ENCODE measurements at regions not wholly inside any gene's neighbourhood (a gene's known extent, or its start where the extent isn't known, plus 50 kb on each side); places are given as distances from the start of the nearest gene placed in this dataset.

DNA sequence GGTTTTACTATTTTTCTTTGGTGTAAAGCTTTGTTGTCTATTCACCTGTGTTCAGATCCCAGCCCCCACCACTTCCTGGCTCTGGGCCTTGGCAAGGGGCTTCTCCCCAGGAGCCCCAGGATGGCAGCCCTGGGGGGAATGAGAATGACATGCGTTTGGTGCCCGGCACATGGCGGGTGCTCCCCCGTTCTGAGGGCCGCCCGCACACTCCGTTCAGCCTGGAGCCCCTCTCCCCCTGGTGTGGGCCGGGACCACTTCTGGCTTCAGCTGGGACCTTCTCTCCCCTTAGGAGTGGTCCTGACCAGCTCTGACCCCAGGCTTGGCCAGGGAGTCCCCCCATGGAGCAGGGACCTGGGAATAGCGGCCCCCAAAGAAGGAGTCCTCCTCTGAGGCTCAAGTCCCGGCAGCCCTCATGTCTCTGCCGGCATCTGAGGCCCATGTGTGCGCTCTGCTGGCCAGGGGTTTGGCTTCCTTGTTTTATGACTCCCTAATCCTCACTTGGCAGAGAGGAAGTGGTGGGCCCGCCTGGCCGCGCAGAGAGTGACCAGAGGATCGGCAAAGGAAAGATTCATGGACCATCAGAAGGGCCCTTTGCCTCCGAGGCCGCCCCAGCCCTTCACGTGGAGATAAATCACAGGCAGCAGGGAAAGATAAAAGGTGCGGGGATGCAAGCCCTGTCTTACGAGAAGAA lies 57.0 kb upstream of the LMX1B start:
- Histone ChIP-seq H3K4me1 (no peaks in the 10 kb centered on the region), H3K36me3 (no peaks in the 10 kb centered on the region), H3K4me3 (no peak overlapping the region), H3K27me3 (no peaks in the 10 kb centered on the region), H3K9me3 (no peaks in the 10 kb centered on the region), H3K27ac (no peak overlapping the region)
- intact Hi-C loops (cut with DNase I), result no loop called here
- TF ChIP-seq, protein P1, sequence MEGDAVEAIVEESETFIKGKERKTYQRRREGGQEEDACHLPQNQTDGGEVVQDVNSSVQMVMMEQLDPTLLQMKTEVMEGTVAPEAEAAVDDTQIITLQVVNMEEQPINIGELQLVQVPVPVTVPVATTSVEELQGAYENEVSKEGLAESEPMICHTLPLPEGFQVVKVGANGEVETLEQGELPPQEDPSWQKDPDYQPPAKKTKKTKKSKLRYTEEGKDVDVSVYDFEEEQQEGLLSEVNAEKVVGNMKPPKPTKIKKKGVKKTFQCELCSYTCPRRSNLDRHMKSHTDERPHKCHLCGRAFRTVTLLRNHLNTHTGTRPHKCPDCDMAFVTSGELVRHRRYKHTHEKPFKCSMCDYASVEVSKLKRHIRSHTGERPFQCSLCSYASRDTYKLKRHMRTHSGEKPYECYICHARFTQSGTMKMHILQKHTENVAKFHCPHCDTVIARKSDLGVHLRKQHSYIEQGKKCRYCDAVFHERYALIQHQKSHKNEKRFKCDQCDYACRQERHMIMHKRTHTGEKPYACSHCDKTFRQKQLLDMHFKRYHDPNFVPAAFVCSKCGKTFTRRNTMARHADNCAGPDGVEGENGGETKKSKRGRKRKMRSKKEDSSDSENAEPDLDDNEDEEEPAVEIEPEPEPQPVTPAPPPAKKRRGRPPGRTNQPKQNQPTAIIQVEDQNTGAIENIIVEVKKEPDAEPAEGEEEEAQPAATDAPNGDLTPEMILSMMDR (IDR thresholded peaks at IDR 0.05), result no peak
- DNase-seq (ENCODE audit: low spot score in 2 of 2), result no peak

- no peaks in the 10 kb centered on the region for H3K27me3 ChIP-seq
- no peaks in the 10 kb centered on the region for H3K36me3 ChIP-seq
- H3K4me1 ChIP-seq, result no peaks in the 10 kb centered on the region
- H3K9me3 ChIP-seq, result no peaks in the 10 kb centered on the region
- H3K27ac ChIP-seq, result no peak overlapping the region
- intact Hi-C loops (cut with DNase I), result loop anchor here (1.0 kb wide), 1 partner anchor 57 kb away; no protein-coding TSS in a partner anchor
- DNase-seq (ENCODE audit: low spot score in 2 of 2), result no peak
- H3K4me3 ChIP-seq, result no peak overlapping the region
- TF ChIP-seq, protein P1 (IDR thresholded peaks at IDR 0.05), result peak; percentile 73 to 91 (median 86)
These were observed 55.6 kb upstream of the LMX1B start for GRCh38 chr9:126558051-126558665.

GRCh38 chr9:126559296-126559695 lies 54.4 kb upstream of the LMX1B start:
- H3K27ac ChIP-seq, result no peak overlapping the region
- H3K27me3 ChIP-seq, result no peaks in the 10 kb centered on the region
- H3K9me3 ChIP-seq, result no peaks in the 10 kb centered on the region
- H3K36me3 ChIP-seq, result no peaks in the 10 kb centered on the region
- no peak overlapping the region for H3K4me3 ChIP-seq
- no peak for DNase-seq (ENCODE audit: low spot score in 2 of 2)
- intact Hi-C loops (cut with DNase I), result no loop called here
- TF ChIP-seq, protein P1 (IDR thresholded peaks at IDR 0.05), result no peak
- no peaks in the 10 kb centered on the region for H3K4me1 ChIP-seq

DNA sequence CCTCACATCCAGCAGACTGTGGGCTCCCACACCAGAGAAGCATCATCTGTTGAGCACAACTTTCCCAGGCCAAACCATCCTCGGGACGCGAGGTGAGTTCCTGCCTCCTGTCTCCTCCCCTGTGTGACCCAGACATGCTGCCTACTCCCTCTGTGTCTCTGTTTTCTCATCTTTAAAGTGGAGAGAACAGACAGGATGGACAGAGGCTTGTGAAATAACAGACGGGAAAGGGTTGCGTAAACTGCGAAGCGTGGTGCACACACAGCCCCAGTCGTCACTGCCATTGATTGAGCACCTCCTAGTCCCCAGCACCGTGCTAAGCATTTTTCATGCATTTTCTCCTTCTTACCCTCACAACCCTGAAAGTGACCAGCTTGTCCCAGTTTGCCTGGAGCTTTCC lies 52.1 kb upstream of the LMX1B start:
- intact Hi-C loops (cut with DNase I), result no loop called here
- Histone ChIP-seq H3K9me3 (no peaks in the 10 kb centered on the region), H3K27ac (no peak overlapping the region), H3K4me3 (no peak overlapping the region), H3K36me3 (no peaks in the 10 kb centered on the region), H3K4me1 (no peaks in the 10 kb centered on the region), H3K27me3 (no peaks in the 10 kb centered on the region)
- TF ChIP-seq, protein P1 (IDR thresholded peaks at IDR 0.05), result no peak
- no peak for DNase-seq (ENCODE audit: low spot score in 2 of 2)

GRCh38 chr9:126563556-126563955 lies 50.2 kb upstream of the LMX1B start:
- TF ChIP-seq, protein P1 (IDR thresholded peaks at IDR 0.05), result no peak
- Histone ChIP-seq H3K4me3 (no peak overlapping the region), H3K9me3 (no peaks in the 10 kb centered on the region), H3K36me3 (no peaks in the 10 kb centered on the region), H3K27me3 (no peaks in the 10 kb centered on the region), H3K4me1 (no peaks in the 10 kb centered on the region), H3K27ac (no peak overlapping the region)
- DNase-seq (ENCODE audit: low spot score in 2 of 2), result no peak
- intact Hi-C loops (cut with DNase I), result no loop called here
